DMS 273 (cell line): ENCODE measurements at regions not wholly inside any gene's neighbourhood (a gene's known extent, or its start where the extent isn't known, plus 50 kb on each side); places are given as distances from the start of the nearest gene placed in this dataset.
A peak's percentile ranks its signal among the peaks of the same experiment; 100 is the strongest.
"Not testable (repeated sequence)": the region's sequence is repeated elsewhere in the genome, so short reads cannot be mapped to it uniquely, and the experiment has no call there.

ENCODE experiments used
- DNase-seq: peaks from one replicate; lab custom pipeline; 2025; ENCODE audit not compliant: unreplicated experiment; lab: John Stamatoyannopoulos, UW

DNA sequence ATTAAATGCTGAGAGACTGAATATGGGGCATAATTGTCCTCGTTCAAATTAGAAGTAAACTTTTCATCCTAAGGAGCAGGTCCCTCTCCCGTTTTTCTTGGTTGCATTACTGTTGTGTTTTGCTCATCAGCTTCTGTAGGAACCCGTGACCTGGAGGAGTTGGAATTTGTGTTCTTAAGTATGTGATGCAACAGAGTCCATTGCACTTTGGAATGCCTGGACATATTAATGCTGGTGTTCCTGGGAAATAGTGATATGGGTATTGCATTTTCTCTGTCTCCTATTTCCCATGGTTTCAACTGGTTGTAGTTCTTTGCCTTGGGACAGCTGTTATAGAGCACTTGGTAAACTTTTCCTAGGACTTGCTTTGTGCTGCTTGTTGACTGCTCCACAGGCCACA lies 417.8 kb upstream of the LCORL start:
- DNase-seq, result no peak

- no peak for DNase-seq
Observed at GRCh38 chr4:18435781-18436180, 414.2 kb upstream of the LCORL start.

- DNase-seq, result no peak
Observed at GRCh38 chr4:18422685-18423084, 401.1 kb upstream of the LCORL start.

GRCh38 chr4:18421519-18421918 lies 400.0 kb upstream of the LCORL start:
- DNase-seq, result no peak

GRCh38 chr4:18419780-18420179 lies 398.2 kb upstream of the LCORL start:
- DNase-seq, result no peak

DNA sequence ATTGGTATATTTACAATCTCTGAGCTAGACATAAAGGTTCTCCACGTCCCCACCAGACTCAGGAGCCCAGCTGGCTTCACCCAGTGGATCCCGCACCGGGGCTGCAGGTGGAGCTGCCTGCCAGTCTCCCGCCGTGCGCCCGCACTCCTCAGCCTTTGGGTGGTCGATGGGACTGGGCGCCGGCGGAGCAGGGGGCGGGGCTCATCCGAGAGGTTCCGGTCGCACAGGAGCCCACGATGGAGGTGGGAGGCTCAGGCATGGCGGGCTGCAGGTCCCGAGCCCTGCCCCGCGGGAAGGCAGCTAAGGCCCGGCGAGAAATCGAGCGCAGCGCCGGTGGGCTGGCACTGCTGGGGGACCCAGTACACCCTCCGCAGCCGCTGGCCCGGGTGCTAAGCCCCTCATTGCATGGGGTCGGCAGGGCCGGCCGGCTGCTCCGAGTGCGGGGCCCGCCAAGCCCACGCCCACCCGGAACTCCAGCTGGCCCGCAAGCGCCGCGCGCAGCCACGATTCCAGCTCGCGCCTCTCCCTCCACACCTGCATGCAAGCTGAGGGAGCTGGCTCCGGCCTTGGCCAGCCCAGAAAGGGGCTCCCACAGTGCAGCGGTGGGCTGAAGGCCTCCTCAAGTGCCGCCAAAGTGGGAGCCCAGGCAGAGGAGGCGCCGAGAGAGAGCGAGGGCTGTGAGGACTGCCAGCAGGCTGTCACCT lies 396.8 kb upstream of the LCORL start:
- DNase-seq, result not testable (repeated sequence)

- not testable (repeated sequence) for DNase-seq
Observed at GRCh38 chr4:18417651-18418050, 396.1 kb upstream of the LCORL start.

GRCh38 chr4:18406264-18406663 lies 384.7 kb upstream of the LCORL start:
- DNase-seq, result no peak

DNA sequence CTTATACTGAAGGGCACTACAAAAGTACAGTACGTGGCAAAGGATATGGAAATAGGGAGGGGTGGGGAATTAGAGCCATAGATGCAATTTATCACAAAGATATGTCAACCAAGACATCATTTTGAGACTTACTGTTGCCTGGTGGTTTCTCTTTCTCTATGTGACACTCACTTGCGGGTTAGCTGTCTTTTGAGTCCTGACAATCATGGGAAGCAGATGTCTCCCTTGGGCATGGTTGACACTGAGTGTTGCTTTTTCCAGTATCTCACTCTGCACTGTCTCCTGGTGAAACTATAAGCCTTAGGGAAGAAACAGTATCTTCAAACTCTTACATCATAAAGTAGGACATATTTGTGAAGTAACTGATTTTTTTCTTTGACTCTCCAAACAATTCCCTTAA lies 383.5 kb upstream of the LCORL start:
- DNase-seq, result no peak

DNA sequence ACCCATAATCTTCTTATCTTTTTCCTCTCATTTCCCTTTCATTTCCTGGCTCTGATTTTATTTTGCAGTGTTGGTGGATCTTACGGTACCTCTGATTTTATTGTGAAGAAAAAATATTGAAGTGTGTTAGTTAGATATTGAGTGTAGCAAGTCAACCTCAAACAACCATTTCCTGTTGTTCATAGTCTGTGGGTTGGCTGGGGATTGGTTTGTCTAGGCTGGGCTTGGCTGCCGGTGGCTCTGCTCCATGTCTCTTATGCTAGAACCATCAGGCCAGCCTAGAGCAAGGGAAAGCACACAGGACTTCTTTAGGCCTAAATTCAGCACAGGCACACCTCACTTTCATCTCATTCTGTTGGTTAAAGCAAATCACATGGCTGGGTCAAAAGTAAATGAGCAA lies 383.1 kb upstream of the LCORL start:
- DNase-seq, result no peak

- DNase-seq, result no peak
Observed at GRCh38 chr4:18403327-18403726, 381.8 kb upstream of the LCORL start.

DNA sequence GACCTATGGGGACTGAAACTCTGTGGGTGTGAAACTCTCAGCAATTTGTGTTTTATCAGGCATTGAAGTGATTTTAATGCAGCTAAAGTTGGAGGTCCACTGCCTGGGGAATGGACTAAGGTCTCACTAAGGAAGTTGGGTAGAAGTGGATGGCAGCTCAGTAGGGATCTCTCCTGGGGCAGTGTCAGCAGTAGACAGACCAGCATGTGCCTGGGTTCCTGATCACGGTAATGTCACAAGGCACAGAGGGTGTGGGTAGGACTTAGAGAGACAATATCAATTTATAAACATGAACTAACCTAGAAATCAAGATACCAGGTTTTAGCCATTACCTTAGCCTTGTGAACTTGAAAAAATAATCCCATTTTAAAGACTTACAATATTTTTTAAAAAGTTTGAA lies 380.3 kb upstream of the LCORL start:
- DNase-seq, result no peak

- no peak for DNase-seq
Observed at GRCh38 chr4:18401425-18401824, 379.9 kb upstream of the LCORL start.

- DNase-seq, result peak; percentile 1
Observed at GRCh38 chr4:18398661-18399060, 377.1 kb upstream of the LCORL start.

GRCh38 chr4:18397681-18398390 lies 376.3 kb upstream of the LCORL start:
- no peak for DNase-seq

- no peak for DNase-seq
Observed at GRCh38 chr4:18394656-18395055, 373.1 kb upstream of the LCORL start.

GRCh38 chr4:18391354-18391728 lies 369.8 kb upstream of the LCORL start:
- no peak for DNase-seq

- no peak for DNase-seq
Observed at GRCh38 chr4:18390655-18391353, 369.2 kb upstream of the LCORL start.

DNA sequence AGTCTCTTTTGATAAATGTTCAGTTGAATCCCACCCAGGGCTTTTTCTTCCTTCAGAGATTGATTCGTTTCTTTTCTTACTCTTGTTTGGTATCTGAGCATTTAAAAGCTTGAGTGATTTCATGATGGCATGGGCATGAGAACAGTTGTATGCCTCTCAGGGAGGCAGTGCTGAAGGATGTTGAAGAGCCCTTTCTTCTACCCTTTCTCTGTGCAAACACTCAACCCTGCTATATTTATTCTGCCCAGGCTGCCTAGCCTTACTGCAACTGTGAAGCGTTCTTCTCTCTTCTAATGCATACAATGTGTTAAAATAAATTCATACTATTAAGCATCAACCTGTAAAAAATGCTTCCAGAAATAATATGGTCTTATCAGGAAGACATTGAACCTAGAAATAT lies 367.6 kb upstream of the LCORL start:
- no peak for DNase-seq

DNA sequence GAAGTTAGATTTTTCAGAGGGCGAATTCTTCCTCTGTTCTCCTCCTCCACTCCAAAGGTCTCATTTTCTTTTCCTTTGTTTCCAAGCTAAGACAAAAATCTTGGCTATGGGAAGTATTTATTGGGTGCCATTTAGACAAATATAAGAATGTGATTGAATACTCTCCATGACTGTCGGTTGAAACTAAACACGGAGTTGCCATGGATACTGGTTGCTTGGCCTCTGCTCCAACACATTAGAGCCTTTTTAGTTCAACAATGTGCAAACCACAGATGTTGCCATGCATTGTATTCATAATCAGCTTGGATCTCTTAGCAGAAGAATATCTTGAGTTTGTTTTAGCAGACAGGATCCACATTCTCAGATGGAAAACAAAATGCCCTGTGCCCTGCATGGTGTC lies 366.5 kb upstream of the LCORL start:
- DNase-seq, result no peak

- DNase-seq, result no peak
Observed at GRCh38 chr4:18381186-18381585, 359.6 kb upstream of the LCORL start.

DNA sequence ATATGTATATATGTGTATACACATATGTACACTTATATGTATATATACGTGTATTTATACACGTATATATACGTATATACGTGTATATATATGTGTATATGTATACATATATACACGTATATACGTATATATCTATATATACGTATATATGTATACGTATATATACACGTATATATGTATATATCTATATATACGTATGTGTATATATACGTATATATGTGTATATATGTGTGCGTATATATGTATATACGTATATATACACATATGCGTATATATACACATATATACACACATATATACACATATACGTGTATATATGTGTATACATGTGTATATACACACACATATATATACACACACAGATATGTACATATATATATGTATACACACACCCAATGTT lies 348.0 kb upstream of the LCORL start:
- no peak for DNase-seq
